HL-60 (cell line): ENCODE measurements at regions not wholly inside any gene's neighbourhood (a gene's known extent, or its start where the extent isn't known, plus 50 kb on each side); places are given as distances from the start of the nearest gene placed in this dataset.

Source experiments
- GABPA ChIP-seq: IDR thresholded peaks from 2 replicates; pipeline ENCODE4 v1.6.1; 2012; ENCODE audit warnings: low read depth
- REST ChIP-seq: IDR thresholded peaks from 2 replicates; pipeline ENCODE4 v1.6.1; 2012; ENCODE audit warnings: low read depth; ENCODE audit not compliant: insufficient replicate concordance
- TF ChIP-seq, protein P1 (sequence below): IDR thresholded peaks from one replicate; pipeline ENCODE4 v1.5.1; 2011; ENCODE audit warnings: low read length, control low read depth, inconsistent platforms; ENCODE audit not compliant: insufficient read depth

- TF ChIP-seq, protein P1, sequence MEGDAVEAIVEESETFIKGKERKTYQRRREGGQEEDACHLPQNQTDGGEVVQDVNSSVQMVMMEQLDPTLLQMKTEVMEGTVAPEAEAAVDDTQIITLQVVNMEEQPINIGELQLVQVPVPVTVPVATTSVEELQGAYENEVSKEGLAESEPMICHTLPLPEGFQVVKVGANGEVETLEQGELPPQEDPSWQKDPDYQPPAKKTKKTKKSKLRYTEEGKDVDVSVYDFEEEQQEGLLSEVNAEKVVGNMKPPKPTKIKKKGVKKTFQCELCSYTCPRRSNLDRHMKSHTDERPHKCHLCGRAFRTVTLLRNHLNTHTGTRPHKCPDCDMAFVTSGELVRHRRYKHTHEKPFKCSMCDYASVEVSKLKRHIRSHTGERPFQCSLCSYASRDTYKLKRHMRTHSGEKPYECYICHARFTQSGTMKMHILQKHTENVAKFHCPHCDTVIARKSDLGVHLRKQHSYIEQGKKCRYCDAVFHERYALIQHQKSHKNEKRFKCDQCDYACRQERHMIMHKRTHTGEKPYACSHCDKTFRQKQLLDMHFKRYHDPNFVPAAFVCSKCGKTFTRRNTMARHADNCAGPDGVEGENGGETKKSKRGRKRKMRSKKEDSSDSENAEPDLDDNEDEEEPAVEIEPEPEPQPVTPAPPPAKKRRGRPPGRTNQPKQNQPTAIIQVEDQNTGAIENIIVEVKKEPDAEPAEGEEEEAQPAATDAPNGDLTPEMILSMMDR = peak; percentile 56
- TF ChIP-seq REST (no peak), GABPA (no peak)
Observed at GRCh38 chr2:217142649-217143266, 282.9 kb upstream of the TNP1 start.
